Psoas muscle (tissue), 7 donors: ENCODE measurements at regions not wholly inside any gene's neighbourhood (a gene's known extent, or its start where the extent isn't known, plus 50 kb on each side); places are given as distances from the start of the nearest gene placed in this dataset.

ENCODE experiments used
- ATAC-seq, 4 donors: fragments of 200-7000 bp; cut with Tn5 transposase; one replicate each; pipeline ENCODE4 v1.9.1; 2020; ENCODE audit warnings: moderate library complexity in 3 of 4, mild to moderate bottlenecking in 2 of 4
- DNase-seq, 2 donors: peaks; one replicate each; pipeline ENCODE4 v3.0.0-alpha.2; 2020
- H3K27ac ChIP-seq: fragments of 200-600 bp; one replicate; pipeline ENCODE4 v1.8.0; 2022
- H3K27me3 ChIP-seq, 3 donors: fragments of 200-600 bp in 1 of 3; one replicate each; pipeline versions ENCODE4 v1.6.1 to v1.8.0; 2013 to 2022; ENCODE audit warnings: low read length in 2 of 3, mild to moderate bottlenecking in 2 of 3, moderate library complexity in 1 of 3; ENCODE audit not compliant: insufficient read depth in 3 of 3
- H3K36me3 ChIP-seq, 2 donors: fragments of 200-600 bp in 1 of 2; one replicate each; pipeline versions ENCODE4 v1.6.1 to v1.8.0; 2013 to 2022; ENCODE audit warnings: low read depth in 1 of 2, mild to moderate bottlenecking in 1 of 2, moderate library complexity in 1 of 2; ENCODE audit not compliant: insufficient read depth in 1 of 2
- H3K4me1 ChIP-seq: fragments of 200-600 bp; one replicate; pipeline ENCODE4 v1.8.0; 2022
- H3K4me3 ChIP-seq: fragments of 200-600 bp; one replicate; pipeline ENCODE4 v1.8.0; 2022; ENCODE audit warnings: mild to moderate bottlenecking
- H3K9me3 ChIP-seq: fragments of 200-600 bp; one replicate; pipeline ENCODE4 v1.8.0; 2022
- CTCF ChIP-seq: fragments of 200-600 bp; IDR thresholded peaks from one replicate; pipeline ENCODE4 v1.8.0; 2022; ENCODE audit warnings: antibody characterized with exemption
- WGBS, 3 donors: extraction: QIAGEN DNeasy Blood & Tissue Kit; methylation state at CpG; one replicate each; pipeline versions ENCODE4 v1.1.6 to v1.1.7; 2013; 5-methylcytosine and 5-hydroxymethylcytosine counted together
- intact Hi-C, 2 donors: fragments of 100-400 bp; cut with DNase I; formaldehyde crosslinking; loops; one replicate each; pipeline versions ENCODE4 v1.11.0 to v1.14.2; 2022
- donor health status: healthy with polysubstance abuse.
- donor health status: DM: no; HTN: no; CAD: no; lungs with moderate emphysema.
- donor health status: Bipolar disorder and iron deficiency.
- donor health status: healthy.
- donor health status: DM: yes; HTN: yes; CAD: no.
- donor health status: DM: no; HTN: no; CAD: no.
- donor health status: DM: yes; HTN: yes; CAD: no.

GRCh38 chr5:96141749-96142148 lies 180.1 kb upstream of the ELL2 start:
- Histone ChIP-seq H3K9me3 (no peaks in the 10 kb centered on the region), H3K27me3 (no peaks in the 10 kb centered on the region), H3K4me1 (no peaks in the 10 kb centered on the region), H3K36me3 (no peaks in the 10 kb centered on the region), H3K27ac (no peak overlapping the region), H3K4me3 (no peak overlapping the region)
- 69 to 79% (median 75%) methylated on average over 4 of the region's 4 CpGs for WGBS, 3 donors
- intact Hi-C loops = no loop called here
- DNase-seq (no peak), ATAC-seq (no peak)
- no peak for TF ChIP-seq CTCF

- H3K27ac ChIP-seq = no peak overlapping the region
- DNase-seq = no peak
- no peaks in the 10 kb centered on the region for H3K36me3 ChIP-seq
- TF ChIP-seq CTCF = no peak
- no peaks in the 10 kb centered on the region for H3K4me1 ChIP-seq
- ATAC-seq = no peak
- intact Hi-C loops = no loop called here
- H3K9me3 ChIP-seq = no peaks in the 10 kb centered on the region
- 57 to 70% (median 60%) methylated on average over 2 of the region's 2 CpGs for WGBS, 3 donors
- no peak overlapping the region for H3K4me3 ChIP-seq
- no peaks in the 10 kb centered on the region for H3K27me3 ChIP-seq
Measured at GRCh38 chr5:96140496-96140895, 178.8 kb upstream of the ELL2 start.

GRCh38 chr5:96140084-96140483 lies 178.4 kb upstream of the ELL2 start:
- no peak for TF ChIP-seq CTCF
- Histone ChIP-seq H3K27ac (no peak overlapping the region), H3K27me3 (no peaks in the 10 kb centered on the region), H3K4me1 (no peaks in the 10 kb centered on the region), H3K9me3 (no peaks in the 10 kb centered on the region), H3K4me3 (no peak overlapping the region), H3K36me3 (no peaks in the 10 kb centered on the region)
- intact Hi-C loops = no loop called here
- no peak for DNase-seq
- 27 to 32% (median 30%) methylated on average over 1 of the region's 1 CpG for WGBS, 3 donors
- ATAC-seq = no peak

GRCh38 chr5:96134886-96135285 lies 173.2 kb upstream of the ELL2 start:
- Histone ChIP-seq H3K4me1 (no peaks in the 10 kb centered on the region), H3K4me3 (no peak overlapping the region), H3K27me3 (no peaks in the 10 kb centered on the region), H3K27ac (no peak overlapping the region), H3K36me3 (no peaks in the 10 kb centered on the region), H3K9me3 (no peaks in the 10 kb centered on the region)
- intact Hi-C loops = no loop called here
- no peak for DNase-seq
- WGBS, 3 donors = 81 to 87% (median 86%) methylated on average over 3 of the region's 3 CpGs
- no peak for TF ChIP-seq CTCF
- ATAC-seq = no peak

GRCh38 chr5:96133341-96134079 lies 171.9 kb upstream of the ELL2 start:
- intact Hi-C loops = no loop called here
- DNase-seq (no peak), ATAC-seq (no peak)
- Histone ChIP-seq H3K4me3 (no peak overlapping the region), H3K4me1 (no peaks in the 10 kb centered on the region), H3K27ac (no peak overlapping the region), H3K9me3 (no peaks in the 10 kb centered on the region), H3K27me3 (no peaks in the 10 kb centered on the region), H3K36me3 (no peaks in the 10 kb centered on the region)
- no peak for TF ChIP-seq CTCF
- WGBS, 3 donors = 51 to 69% (median 56%) methylated on average over 6 of the region's 6 CpGs
